H1 (cell line): ENCODE measurements at regions not wholly inside any gene's neighbourhood (a gene's known extent, or its start where the extent isn't known, plus 50 kb on each side); places are given as distances from the start of the nearest gene placed in this dataset.

ENCODE experiments used
- SP2 ChIP-seq: IDR thresholded peaks from 2 replicates; pipeline ENCODE4 v1.6.1; 2012; ENCODE audit warnings: mild to moderate bottlenecking, low read length, inconsistent platforms

- TF ChIP-seq SP2: no peak
These were observed 312.9 kb downstream of the MTX2 start (continued) for GRCh38 chr2:176582176-176582575.
